ENCODE measurements at regions not wholly inside any gene's neighbourhood (a gene's known extent, or its start where the extent isn't known, plus 50 kb on each side); places are given as distances from the start of the nearest gene placed in this dataset.

DNA sequence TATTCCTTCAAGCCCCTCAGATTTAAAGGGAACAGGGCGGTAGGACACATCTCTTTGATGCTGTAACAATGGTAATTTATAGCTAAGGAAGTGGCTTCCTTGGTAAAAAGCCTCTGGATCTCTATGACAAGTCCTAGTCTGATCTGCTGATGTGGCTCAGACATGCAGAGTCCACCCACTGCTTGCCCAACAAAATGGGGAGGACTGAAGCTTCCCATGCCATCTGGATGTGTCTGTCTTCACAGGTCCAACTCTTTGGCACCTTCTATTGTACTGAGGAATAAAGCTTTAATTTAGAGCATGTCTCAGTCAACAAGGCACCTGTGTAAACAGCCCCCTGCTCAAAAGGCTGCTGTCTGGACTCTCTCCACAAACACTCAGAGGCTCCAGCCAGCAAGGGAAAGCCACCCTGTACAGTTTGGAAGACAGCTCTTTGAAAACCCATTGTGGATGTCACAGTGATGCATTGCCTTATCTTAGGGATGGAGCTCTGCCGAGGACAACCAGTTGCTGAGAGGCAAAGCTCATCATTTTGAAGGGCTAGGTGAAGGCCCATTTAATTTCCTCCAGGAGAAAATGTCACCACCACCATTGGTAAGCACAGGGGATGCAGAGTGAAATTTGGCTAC is 348.6 kb upstream of the GRM7 start:
- Mint-ChIP-seq H3K9me3 (ENCODE audit: unreplicated experiment) (peaks cover 10% of the 10 kb centered on the region), H3K4me3 (ENCODE audit: unreplicated experiment) (no peak overlapping the region)
- TF ChIP-seq, protein P1, sequence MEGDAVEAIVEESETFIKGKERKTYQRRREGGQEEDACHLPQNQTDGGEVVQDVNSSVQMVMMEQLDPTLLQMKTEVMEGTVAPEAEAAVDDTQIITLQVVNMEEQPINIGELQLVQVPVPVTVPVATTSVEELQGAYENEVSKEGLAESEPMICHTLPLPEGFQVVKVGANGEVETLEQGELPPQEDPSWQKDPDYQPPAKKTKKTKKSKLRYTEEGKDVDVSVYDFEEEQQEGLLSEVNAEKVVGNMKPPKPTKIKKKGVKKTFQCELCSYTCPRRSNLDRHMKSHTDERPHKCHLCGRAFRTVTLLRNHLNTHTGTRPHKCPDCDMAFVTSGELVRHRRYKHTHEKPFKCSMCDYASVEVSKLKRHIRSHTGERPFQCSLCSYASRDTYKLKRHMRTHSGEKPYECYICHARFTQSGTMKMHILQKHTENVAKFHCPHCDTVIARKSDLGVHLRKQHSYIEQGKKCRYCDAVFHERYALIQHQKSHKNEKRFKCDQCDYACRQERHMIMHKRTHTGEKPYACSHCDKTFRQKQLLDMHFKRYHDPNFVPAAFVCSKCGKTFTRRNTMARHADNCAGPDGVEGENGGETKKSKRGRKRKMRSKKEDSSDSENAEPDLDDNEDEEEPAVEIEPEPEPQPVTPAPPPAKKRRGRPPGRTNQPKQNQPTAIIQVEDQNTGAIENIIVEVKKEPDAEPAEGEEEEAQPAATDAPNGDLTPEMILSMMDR (IDR thresholded peaks at IDR 0.05; ENCODE audit: unreplicated experiment) = no peak

DNA sequence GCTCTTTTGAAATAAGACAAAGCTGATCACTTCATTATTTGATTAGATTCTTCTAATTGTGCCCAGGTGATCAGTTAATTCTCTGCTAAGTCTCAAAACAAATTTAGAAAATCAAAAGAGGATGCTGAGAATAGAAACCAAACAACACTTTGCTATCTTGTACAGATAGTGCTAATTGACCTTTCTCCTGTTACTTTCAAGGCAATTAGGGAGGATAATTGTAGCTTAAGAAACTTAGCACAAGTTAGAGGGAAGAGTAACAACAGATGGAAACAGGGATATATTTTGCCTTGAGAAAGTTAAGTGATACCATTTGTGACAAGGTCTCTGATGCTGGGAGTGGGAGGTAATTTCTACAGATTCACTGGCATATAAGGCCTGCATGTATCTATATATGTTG is 344.8 kb upstream of the GRM7 start:
- TF ChIP-seq, protein P1 (IDR thresholded peaks at IDR 0.05; ENCODE audit: unreplicated experiment) = no peak
- Mint-ChIP-seq H3K36me3 (ENCODE audit: low read depth, unreplicated experiment) (peaks cover 25% of the 10 kb centered on the region), H3K9me3 (ENCODE audit: unreplicated experiment) (peaks cover 16% of the 10 kb centered on the region), H3K4me1 (ENCODE audit: unreplicated experiment) (peaks cover 33% of the 10 kb centered on the region), H3K4me3 (ENCODE audit: unreplicated experiment) (no peak overlapping the region), H3K27ac (ENCODE audit: unreplicated experiment) (no peak overlapping the region), H3K27me3 (ENCODE audit: unreplicated experiment) (no peaks in the 10 kb centered on the region)
- DNase-seq (ENCODE audit: low spot score) = no peak

More for the DNA sequence above, 348.6 kb upstream of the GRM7 start:
- peaks cover 25% of the 10 kb centered on the region for H3K4me1 Mint-ChIP-seq (ENCODE audit: unreplicated experiment)
- no peak for DNase-seq (ENCODE audit: low spot score)
- H3K36me3 Mint-ChIP-seq (ENCODE audit: low read depth, unreplicated experiment) = peaks cover 18% of the 10 kb centered on the region
- no peaks in the 10 kb centered on the region for H3K27me3 Mint-ChIP-seq (ENCODE audit: unreplicated experiment)
- H3K27ac Mint-ChIP-seq (ENCODE audit: unreplicated experiment) = no peak overlapping the region

DNA sequence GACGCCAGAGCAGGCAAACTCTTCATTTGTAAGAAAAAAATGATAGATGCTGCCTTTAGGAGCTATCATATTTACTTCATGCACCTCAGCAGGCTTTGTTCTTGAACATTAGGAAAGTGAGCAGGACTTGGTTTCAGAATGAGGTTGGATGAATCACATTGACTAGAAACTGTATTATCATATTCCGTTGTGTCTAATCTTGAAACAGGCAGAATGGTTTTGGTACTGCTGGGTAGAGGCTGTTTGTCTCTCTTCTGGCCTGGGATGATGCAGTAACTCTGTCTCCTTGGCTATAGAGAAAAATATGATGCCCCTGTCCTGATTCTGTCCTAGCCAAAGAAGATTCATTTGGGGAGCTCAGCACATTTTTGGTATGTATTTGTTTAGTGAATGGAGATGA is 344.2 kb upstream of the GRM7 start:
- Mint-ChIP-seq H3K4me3 (ENCODE audit: unreplicated experiment) (no peak overlapping the region), H3K4me1 (ENCODE audit: unreplicated experiment) (peaks cover 33% of the 10 kb centered on the region), H3K36me3 (ENCODE audit: low read depth, unreplicated experiment) (peaks cover 25% of the 10 kb centered on the region), H3K27ac (ENCODE audit: unreplicated experiment) (peak overlapping the region; percentile 20), H3K27me3 (ENCODE audit: unreplicated experiment) (no peaks in the 10 kb centered on the region), H3K9me3 (ENCODE audit: unreplicated experiment) (peaks cover 14% of the 10 kb centered on the region)
- DNase-seq (ENCODE audit: low spot score) = no peak
- TF ChIP-seq, protein P1 (IDR thresholded peaks at IDR 0.05; ENCODE audit: unreplicated experiment) = no peak

DNA sequence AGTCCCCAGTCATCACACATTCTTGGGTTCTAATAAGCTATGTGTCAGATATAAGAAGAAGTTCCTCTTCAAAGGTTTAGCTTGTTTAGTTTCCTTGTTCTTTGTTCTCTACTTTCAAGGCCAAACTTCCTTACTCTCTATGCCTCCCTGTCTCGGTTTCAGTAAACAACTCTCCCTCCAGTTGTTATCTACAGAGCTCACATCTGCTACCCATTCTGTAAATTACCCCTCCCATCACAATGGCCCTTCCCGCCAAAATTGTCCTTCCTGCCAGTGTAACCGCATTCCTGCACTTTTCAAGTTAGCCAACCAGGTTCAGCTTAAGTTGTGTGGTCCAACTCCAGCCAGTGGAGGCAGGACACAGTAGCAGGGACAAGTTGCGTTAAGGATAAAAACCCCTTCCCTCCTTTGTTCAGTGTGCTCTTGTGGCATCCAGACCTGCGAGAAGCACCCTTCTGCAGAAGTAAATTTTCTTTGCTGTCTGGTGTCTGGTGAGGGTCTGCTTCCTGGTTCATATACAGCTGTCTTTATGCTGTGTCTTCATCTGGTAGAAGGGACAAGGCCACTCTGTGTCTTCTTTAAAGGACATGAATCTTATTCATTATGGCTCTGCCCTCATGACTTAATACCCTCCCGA is 342.1 kb upstream of the GRM7 start:
- Mint-ChIP-seq H3K27me3 (ENCODE audit: unreplicated experiment) (no peaks in the 10 kb centered on the region), H3K36me3 (ENCODE audit: low read depth, unreplicated experiment) (peaks cover 25% of the 10 kb centered on the region), H3K27ac (ENCODE audit: unreplicated experiment) (peak overlapping the region; percentile 65), H3K4me3 (ENCODE audit: unreplicated experiment) (no peak overlapping the region), H3K4me1 (ENCODE audit: unreplicated experiment) (peaks cover 28% of the 10 kb centered on the region), H3K9me3 (ENCODE audit: unreplicated experiment) (peaks cover 12% of the 10 kb centered on the region)
- DNase-seq (ENCODE audit: low spot score) = no peak
- TF ChIP-seq, protein P1 (IDR thresholded peaks at IDR 0.05; ENCODE audit: unreplicated experiment) = no peak
